Heart right ventricle (tissue), 16 donors: ENCODE measurements at regions not wholly inside any gene's neighbourhood (a gene's known extent, or its start where the extent isn't known, plus 50 kb on each side); places are given as distances from the start of the nearest gene placed in this dataset.

Source experiments
- ATAC-seq, 8 donors: fragments of 200-7000 bp; cut with Tn5 transposase; one replicate each; pipeline ENCODE4 v1.9.1; 2020; ENCODE audit warnings: mild to moderate bottlenecking in 8 of 8, moderate library complexity in 8 of 8, moderate number of reproducible peaks in 1 of 8
- DNase-seq, 2 donors: peaks; one replicate each; pipeline ENCODE4 v3.0.0-alpha.2; 2020
- H3K27ac ChIP-seq, 10 donors: fragments of 200-600 bp; sonication (generic) in 2 of 10; one replicate each; pipeline versions ENCODE4 v1.5.0 to v1.8.0; 2020 to 2022; ENCODE audit warnings: mild to moderate bottlenecking in 3 of 10
- H3K27me3 ChIP-seq, 7 donors: fragments of 200-600 bp; one replicate each; pipeline ENCODE4 v1.8.0; 2021 to 2022; ENCODE audit warnings: mild to moderate bottlenecking in 2 of 7
- H3K36me3 ChIP-seq, 9 donors: fragments of 200-600 bp; sonication (generic) in 1 of 9; one replicate each; pipeline versions ENCODE4 v1.5.0 to v1.8.0; 2020 to 2022; ENCODE audit warnings: mild to moderate bottlenecking in 2 of 9
- H3K4me1 ChIP-seq, 9 donors: fragments of 200-600 bp; sonication (generic) in 1 of 9; one replicate each; pipeline versions ENCODE4 v1.5.0 to v1.8.0; 2020 to 2022; ENCODE audit warnings: mild to moderate bottlenecking in 4 of 9
- H3K4me3 ChIP-seq, 10 donors: fragments of 200-600 bp; sonication (generic) in 2 of 10; one replicate each; pipeline versions ENCODE4 v1.5.0 to v1.8.0; 2020 to 2022; ENCODE audit warnings: mild to moderate bottlenecking in 7 of 10, moderate library complexity in 2 of 10
- H3K9me3 ChIP-seq, 11 donors: fragments of 200-600 bp in 10 of 11; sonication (generic) in 2 of 11; one replicate each; pipeline versions ENCODE4 v1.5.0 to v1.8.0; 2013 to 2022; ENCODE audit warnings: mild to moderate bottlenecking in 2 of 11, control low read depth in 1 of 11, moderate library complexity in 1 of 11
- WGBS, 2 donors: extraction: QIAGEN DNeasy Blood & Tissue Kit; methylation state at CpG; one replicate each; pipeline ENCODE4 v1.1.7; 2013; ENCODE audit warnings: inconsistent platforms in 1 of 2; 5-methylcytosine and 5-hydroxymethylcytosine counted together
- intact Hi-C, 10 donors: fragments of 100-400 bp; cut with DNase I; formaldehyde crosslinking; loops; one replicate each; pipeline versions ENCODE4 v1.11.1 to v1.14.2; 2022
- TF ChIP-seq, protein P1 (sequence below), 9 donors: fragments of 200-600 bp; sonication (generic) in 2 of 9; IDR thresholded peaks; one replicate each; pipeline versions ENCODE4 v1.5.0 to v1.8.0; 2021 to 2022; ENCODE audit warnings: antibody characterized with exemption in 9 of 9, mild to moderate bottlenecking in 5 of 9, moderate library complexity in 1 of 9
- donor health status: Arrhythmogenic right ventricular cardiomyopathy.
- donor health status: ischemic (EF 13 %, LVEDD 7.1; RV severe dilation, severe dysfunction).
- donor health status: healthy with polysubstance abuse.
- donor health status: DM: no; HTN: yes; CAD: no.
- donor health status: DM: no; HTN: no; CAD: no.
- donor health status: ischemic (EF 25% LVEDD 6.9; RV normal size, moderate dysfunction).
- donor health status: ischemic (EF 25% LVEDD 5.7; RV mildly dilated, moderate dysfunction).
- donor health status: healthy.
- donor health status: DM: yes; HTN: yes; CAD: no.
- donor health status: Ischemic cardiomyopathy.
- donor health status: ischemic (EF 35%, LVEDD 5.7; RV mildly dilated, moderate dysfunction).
- donor health status: nonischemic (EF 11% LVEDD 7.7; RV severe dilation, severe dysfunction).
- donor health status: DM: yes; HTN: yes; CAD: no.
- donor health status: PGD.
- donor health status: ischemic (EF 29% LVEDD 5.4; RV normal size, mild dysfunction).
- donor health status: nonischemic (EF 23%, LVEDD 6.1; RV moderate dilation, normal function).

- ATAC-seq: no peak
- no peaks in the 10 kb centered on the region for H3K27me3 ChIP-seq
- TF ChIP-seq, protein P1, sequence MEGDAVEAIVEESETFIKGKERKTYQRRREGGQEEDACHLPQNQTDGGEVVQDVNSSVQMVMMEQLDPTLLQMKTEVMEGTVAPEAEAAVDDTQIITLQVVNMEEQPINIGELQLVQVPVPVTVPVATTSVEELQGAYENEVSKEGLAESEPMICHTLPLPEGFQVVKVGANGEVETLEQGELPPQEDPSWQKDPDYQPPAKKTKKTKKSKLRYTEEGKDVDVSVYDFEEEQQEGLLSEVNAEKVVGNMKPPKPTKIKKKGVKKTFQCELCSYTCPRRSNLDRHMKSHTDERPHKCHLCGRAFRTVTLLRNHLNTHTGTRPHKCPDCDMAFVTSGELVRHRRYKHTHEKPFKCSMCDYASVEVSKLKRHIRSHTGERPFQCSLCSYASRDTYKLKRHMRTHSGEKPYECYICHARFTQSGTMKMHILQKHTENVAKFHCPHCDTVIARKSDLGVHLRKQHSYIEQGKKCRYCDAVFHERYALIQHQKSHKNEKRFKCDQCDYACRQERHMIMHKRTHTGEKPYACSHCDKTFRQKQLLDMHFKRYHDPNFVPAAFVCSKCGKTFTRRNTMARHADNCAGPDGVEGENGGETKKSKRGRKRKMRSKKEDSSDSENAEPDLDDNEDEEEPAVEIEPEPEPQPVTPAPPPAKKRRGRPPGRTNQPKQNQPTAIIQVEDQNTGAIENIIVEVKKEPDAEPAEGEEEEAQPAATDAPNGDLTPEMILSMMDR (IDR thresholded peaks at IDR 0.05): no peak
- H3K4me1 ChIP-seq: no peaks in the 10 kb centered on the region
- H3K27ac ChIP-seq: no peak overlapping the region
- no peak overlapping the region for H3K4me3 ChIP-seq
- 35 to 50% methylated on average over 2 of the region's 2 CpGs for WGBS, 2 donors
- no peaks in the 10 kb centered on the region for H3K36me3 ChIP-seq
- intact Hi-C loops: no loop called here
- peaks cover 0 to 13% (median under 1%) of the 10 kb centered on the region in 11 donors for H3K9me3 ChIP-seq
- no peak for DNase-seq
These were observed 483.0 kb downstream of the CCDC85A start for GRCh38 chr2:56666777-56667176.

DNA sequence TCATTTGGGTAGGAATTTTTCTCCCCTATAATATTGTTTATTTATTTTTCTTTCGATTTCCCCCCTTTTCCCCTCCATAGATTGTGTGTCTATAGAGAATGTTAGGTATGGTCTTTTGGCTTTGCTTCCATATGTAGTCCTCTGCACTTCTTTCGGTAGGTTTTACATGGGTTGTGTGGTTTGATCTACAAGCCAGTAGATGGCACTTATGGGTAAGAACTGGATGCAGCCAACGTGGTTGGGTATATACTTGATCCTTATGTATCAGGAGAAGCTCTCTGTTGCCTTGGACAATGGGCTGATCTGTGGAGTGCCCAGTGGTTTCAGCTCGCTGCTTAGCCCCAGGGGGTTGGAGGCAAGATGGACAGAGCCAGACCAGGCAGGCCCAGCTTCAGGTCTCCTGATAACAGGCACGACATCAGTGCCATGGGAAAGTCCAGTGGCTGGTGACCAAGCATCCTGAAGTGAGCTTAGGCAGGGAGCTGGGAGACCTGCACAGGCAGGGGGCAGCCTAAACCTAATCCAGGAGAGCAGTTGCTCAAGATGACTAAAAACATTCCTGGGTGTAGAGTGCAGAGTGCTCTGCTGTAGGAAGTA is 488.3 kb downstream of the CCDC85A start:
- DNase-seq (no peak), ATAC-seq (no peak)
- peaks cover 0 to 31% (median 12%) of the 10 kb centered on the region in 11 donors for H3K9me3 ChIP-seq
- WGBS, 2 donors: 52 to 72% methylated on average over 5 of the region's 5 CpGs
- intact Hi-C loops: no loop called here
- TF ChIP-seq, protein P1 (IDR thresholded peaks at IDR 0.05): no peak
- H3K36me3 ChIP-seq: no peaks in the 10 kb centered on the region
- H3K4me1 ChIP-seq: peaks cover 0 to 4% (median 0%) of the 10 kb centered on the region in 9 donors
- H3K4me3 ChIP-seq: no peak overlapping the region
- H3K27me3 ChIP-seq: no peaks in the 10 kb centered on the region
- H3K27ac ChIP-seq: no peak overlapping the region

DNA sequence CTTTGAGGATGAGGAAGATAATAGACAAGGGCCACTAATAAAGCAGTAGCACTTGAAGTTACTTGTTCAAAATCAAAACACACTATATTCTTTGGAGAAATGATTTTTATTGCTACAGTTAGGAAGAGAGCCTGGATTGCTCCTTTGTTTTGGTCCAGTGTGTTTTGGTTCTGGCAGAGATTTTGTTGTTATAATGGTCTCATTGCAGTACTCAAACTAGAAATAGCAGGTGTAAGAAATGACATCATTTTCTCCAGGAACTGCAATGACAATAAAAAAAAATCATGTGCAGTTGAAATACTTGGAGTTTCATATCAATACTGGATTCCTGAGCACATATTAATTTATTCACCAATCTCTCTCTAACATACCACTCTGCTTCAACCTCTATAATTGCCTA is 490.3 kb downstream of the CCDC85A start:
- Histone ChIP-seq H3K27ac (no peak overlapping the region), H3K36me3 (no peaks in the 10 kb centered on the region), H3K4me3 (no peak overlapping the region), H3K9me3 (peaks cover 0 to 31% (median 12%) of the 10 kb centered on the region in 11 donors), H3K4me1 (peaks cover 0 to 4% (median 0%) of the 10 kb centered on the region in 9 donors), H3K27me3 (no peaks in the 10 kb centered on the region)
- DNase-seq (no peak), ATAC-seq (no peak)
- TF ChIP-seq, protein P1 (IDR thresholded peaks at IDR 0.05): no peak
- intact Hi-C loops: no loop called here

DNA sequence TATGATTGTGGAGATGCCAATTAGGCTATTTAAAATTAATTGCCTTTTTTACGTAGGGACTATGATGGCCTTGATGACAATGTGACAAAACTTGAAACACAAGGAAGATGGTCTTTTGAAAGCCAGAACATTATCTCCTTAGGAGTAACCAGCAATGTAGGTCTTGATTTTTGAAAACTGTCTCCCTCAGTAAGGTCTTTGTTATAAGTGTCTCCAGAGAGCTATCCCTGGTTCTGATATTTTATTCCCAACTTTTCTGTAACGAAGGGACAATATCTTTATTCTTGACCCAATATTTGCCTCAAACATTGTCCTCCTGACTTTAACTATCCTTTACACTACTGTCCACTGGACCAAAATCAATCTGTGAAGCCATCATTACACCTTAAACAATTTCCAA is 493.2 kb downstream of the CCDC85A start:
- Histone ChIP-seq H3K27ac (no peak overlapping the region), H3K27me3 (no peaks in the 10 kb centered on the region), H3K9me3 (peaks cover 0 to 17% (median 12%) of the 10 kb centered on the region in 11 donors), H3K4me3 (no peak overlapping the region), H3K4me1 (peaks cover 0 to 8% (median 0%) of the 10 kb centered on the region in 9 donors), H3K36me3 (no peaks in the 10 kb centered on the region)
- intact Hi-C loops: no loop called here
- TF ChIP-seq, protein P1 (IDR thresholded peaks at IDR 0.05): no peak
- ATAC-seq (no peak), DNase-seq (no peak)
- 76 to 79% methylated on average over 2 of the region's 2 CpGs for WGBS, 2 donors
